Activated naive CD4-positive, alpha-beta T cell treated with anti-CD3 and anti-CD28 coated beads, Interleukin-2, amount 50 U/mL, for 72 hours (primary cell): ENCODE measurements at regions not wholly inside any gene's neighbourhood (a gene's known extent, or its start where the extent isn't known, plus 50 kb on each side); places are given as distances from the start of the nearest gene placed in this dataset.
"Not testable (repeated sequence)": the region's sequence is repeated elsewhere in the genome, so short reads cannot be mapped to it uniquely, and the experiment has no call there.

ENCODE experiments used
- ATAC-seq, 2 donors: fragments of 150-1000 bp; cut with Tn5 transposase; 2 replicates each; pipeline ENCODE4 v1.10.0; 2021; ENCODE audit warnings: mild to moderate bottlenecking in 2 of 2, moderate library complexity in 2 of 2
- DNase-seq, 2 donors: peaks; one replicate each; pipeline ENCODE4 v3.0.0; 2021 to 2022; ENCODE audit warnings: low spot score in 2 of 2
- H3K27ac Mint-ChIP-seq, 2 donors: one replicate each; pipeline ENCODE4 v1.8.0; 2022; ENCODE audit warnings: mild to moderate bottlenecking in 2 of 2, mixed read lengths in 2 of 2
- H3K36me3 Mint-ChIP-seq, 2 donors: one replicate each; pipeline ENCODE4 v1.8.0; 2022; ENCODE audit warnings: mixed read lengths in 2 of 2
- H3K9me3 Mint-ChIP-seq, 2 donors: one replicate each; pipeline ENCODE4 v1.8.0; 2022; ENCODE audit warnings: mixed read lengths in 2 of 2

DNA sequence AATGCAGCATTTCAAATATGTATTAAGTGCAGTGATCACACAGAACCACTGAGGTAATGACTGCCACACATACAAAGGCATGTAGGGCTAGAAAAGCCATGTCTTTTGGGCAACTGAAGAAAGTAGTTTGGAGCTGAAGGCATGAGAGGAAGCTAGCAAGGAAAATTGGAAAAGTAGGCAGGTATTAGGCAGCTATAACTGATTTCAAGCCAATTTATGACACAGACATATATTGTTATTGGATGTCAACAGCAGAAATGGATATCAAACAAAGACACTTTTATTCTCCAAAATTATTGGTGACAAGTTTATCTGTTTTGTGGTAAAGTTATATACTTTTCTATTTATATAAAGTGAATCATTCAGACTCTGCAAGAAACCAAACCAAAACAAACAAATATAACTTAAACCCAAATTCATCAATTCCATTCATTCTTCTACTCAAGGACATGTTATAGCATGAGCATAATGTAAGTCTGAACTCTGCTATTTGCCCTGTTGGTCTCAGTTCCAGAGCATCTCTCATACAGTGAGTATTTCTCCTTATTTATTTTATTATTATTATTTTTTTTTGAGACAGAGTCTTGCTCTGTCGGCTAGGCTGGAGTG lies 307.4 kb upstream of the COL8A1 start:
- no peaks in the 10 kb centered on the region for H3K36me3 Mint-ChIP-seq
- DNase-seq (no peak), ATAC-seq (no peak)
- H3K9me3 Mint-ChIP-seq: peaks cover 0 to 4% of the 10 kb centered on the region in 2 donors
- H3K27ac Mint-ChIP-seq: no peak overlapping the region

DNA sequence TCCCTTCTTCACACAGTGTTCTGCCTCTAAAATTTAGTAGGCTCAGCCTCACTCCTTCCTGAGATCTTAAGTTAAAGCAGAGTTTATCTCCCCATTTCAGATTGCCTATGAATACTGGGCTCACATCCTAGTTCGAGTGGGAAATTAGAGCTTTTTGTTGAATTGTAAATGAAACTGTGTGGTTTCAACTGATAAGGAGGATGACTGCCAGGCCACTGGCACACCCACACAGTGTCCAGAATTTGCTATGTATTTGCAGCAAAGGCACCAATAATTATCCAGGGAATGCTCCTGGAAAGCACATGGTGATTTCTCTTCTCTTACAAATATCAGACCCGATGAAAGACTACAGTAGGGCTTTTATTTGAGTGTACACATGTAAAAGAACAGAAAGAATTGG lies 308.1 kb upstream of the COL8A1 start:
- ATAC-seq (no peak), DNase-seq (no peak)
- H3K27ac Mint-ChIP-seq: no peak overlapping the region
- no peaks in the 10 kb centered on the region for H3K36me3 Mint-ChIP-seq
- H3K9me3 Mint-ChIP-seq: peaks cover 3 to 4% of the 10 kb centered on the region in 2 donors

DNA sequence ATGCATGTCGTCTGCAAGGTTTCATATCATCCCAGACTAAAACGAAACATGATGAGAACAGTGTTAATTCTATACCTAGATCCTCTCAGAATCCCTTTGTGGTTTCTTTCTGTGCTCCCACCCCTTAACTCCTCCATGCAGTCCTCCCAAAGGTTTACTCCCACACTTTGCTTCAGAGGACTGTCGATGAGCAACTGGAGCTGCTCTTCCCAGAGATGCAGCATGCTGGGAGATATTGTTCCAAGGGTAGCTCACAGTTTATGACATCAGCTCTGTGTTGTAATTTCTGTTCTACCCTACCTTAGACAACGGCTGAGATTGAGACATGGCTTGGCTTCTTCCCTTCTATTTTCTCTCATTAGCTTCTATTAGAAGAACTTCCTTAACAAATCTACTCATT lies 313.0 kb upstream of the COL8A1 start:
- ATAC-seq (no peak), DNase-seq (no peak)
- no peaks in the 10 kb centered on the region for H3K36me3 Mint-ChIP-seq
- H3K27ac Mint-ChIP-seq: no peak overlapping the region
- H3K9me3 Mint-ChIP-seq: peaks cover 0 to 4% of the 10 kb centered on the region in 2 donors

DNA sequence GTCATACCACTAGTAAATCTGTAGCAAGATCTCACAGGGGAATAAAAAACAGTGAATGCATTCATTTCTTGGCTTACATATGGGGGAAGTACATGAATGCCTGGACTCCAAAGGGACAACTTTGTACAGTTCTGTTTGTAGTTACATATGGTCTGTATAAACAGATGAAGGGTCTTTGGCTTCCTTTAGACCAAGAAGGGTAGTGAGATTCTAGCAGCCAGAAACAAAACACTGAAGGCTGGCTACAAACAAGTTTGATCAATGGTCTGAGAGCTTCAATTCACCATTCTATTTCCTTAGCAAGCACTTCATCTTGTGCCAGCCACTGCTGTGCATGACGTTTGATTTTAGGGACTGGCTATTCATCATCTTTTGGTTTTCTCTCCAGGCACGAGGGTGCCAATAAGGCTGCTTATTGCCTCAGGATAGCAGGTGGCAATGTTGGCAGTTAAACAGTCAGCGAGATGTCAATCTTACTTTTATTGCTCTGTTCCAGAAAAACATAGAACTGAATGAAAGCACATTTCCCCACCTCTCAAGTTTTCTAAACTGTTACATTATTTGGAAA lies 313.7 kb upstream of the COL8A1 start:
- ATAC-seq (no peak), DNase-seq (no peak)
- H3K27ac Mint-ChIP-seq: no peak overlapping the region
- H3K36me3 Mint-ChIP-seq: no peaks in the 10 kb centered on the region
- H3K9me3 Mint-ChIP-seq: peaks cover 0 to 4% of the 10 kb centered on the region in 2 donors

DNA sequence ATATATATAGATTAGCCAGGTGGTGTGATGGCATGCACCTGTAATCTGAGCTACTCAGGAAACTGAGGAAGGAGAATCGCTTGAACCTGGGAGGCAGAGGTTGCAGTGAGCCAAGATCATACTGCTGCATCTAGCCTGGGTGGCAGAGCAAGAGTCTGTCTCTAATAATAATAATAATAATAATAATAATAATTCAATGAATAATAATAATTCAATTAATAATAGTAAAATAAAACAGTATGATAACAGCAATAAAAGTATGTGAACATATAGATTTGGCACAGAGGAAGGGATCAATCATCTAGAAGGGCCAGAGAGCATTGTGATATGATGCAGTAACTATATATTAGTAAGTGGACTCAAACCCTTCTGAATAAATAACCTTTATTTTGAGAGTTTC lies 314.5 kb upstream of the COL8A1 start:
- no peak overlapping the region for H3K27ac Mint-ChIP-seq
- no peak for ATAC-seq

DNA sequence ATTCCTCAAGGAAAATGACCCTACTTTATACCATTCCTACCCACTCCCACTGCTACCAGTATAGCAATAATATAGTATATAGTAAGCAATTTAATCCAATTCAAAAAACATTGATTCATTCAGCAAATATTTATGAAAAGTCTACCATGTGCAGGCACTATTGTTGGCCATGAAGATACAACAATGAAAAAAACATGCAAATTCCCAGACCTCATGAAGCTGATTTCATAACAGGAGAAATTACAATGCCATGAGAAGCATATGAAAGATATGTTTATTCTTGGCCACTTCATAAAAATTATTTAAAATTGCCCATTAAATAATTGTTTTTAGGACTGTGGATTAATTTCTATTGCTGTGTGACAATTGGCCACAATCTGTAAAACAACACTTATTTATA lies 315.8 kb upstream of the COL8A1 start:
- Mint-ChIP-seq H3K36me3 (no peaks in the 10 kb centered on the region), H3K9me3 (peaks cover 0 to 4% of the 10 kb centered on the region in 2 donors), H3K27ac (no peak overlapping the region)
- ATAC-seq: no peak
- DNase-seq: no peak

More for the DNA sequence above, 314.5 kb upstream of the COL8A1 start:
- peaks cover 0 to 4% of the 10 kb centered on the region in 2 donors for H3K9me3 Mint-ChIP-seq
- no peaks in the 10 kb centered on the region for H3K36me3 Mint-ChIP-seq
- no peak for DNase-seq

DNA sequence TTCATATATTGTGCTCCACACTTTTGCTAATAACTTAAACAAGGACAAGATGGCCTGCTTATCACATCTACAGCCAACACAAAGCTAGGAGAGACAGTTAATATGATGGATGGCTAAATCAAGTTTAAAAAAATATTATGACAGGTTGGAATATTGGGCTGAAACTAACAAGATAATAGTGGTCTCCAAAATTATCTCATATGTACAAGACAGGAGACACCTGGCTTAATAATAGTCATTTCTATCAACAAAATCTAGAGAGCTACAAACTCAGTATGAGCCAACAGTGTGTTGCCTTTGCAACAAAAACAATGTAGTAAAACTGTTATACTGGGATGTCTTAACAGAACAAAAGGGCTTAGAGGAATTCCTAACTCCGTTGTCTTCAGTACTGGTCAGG lies 317.1 kb upstream of the COL8A1 start:
- DNase-seq (no peak), ATAC-seq (no peak)
- H3K27ac Mint-ChIP-seq: no peak overlapping the region
- H3K36me3 Mint-ChIP-seq: no peaks in the 10 kb centered on the region
- H3K9me3 Mint-ChIP-seq: peaks cover 0 to 4% of the 10 kb centered on the region in 2 donors

DNA sequence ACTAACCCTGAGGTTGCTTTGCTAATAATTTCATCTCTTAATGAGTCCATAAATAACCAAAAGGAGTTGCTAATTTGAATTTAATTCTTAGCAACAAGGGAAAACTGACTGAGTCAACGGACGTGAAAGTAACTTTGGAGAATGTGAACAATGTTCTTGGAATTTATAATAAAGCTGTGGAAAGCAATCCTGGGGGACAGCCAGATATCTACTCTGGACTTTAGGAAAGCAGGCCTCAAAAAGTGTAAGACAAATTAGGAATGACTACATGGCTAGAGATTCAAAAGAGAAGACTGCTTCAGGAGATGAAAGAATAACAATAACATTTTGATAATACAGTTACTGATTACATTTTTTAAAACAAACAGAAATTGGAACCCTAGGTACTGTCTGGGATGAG lies 318.4 kb upstream of the COL8A1 start:
- H3K36me3 Mint-ChIP-seq: no peaks in the 10 kb centered on the region
- DNase-seq: no peak
- H3K9me3 Mint-ChIP-seq: peaks cover 0 to 4% of the 10 kb centered on the region in 2 donors
- no peak for ATAC-seq
- no peak overlapping the region for H3K27ac Mint-ChIP-seq

DNA sequence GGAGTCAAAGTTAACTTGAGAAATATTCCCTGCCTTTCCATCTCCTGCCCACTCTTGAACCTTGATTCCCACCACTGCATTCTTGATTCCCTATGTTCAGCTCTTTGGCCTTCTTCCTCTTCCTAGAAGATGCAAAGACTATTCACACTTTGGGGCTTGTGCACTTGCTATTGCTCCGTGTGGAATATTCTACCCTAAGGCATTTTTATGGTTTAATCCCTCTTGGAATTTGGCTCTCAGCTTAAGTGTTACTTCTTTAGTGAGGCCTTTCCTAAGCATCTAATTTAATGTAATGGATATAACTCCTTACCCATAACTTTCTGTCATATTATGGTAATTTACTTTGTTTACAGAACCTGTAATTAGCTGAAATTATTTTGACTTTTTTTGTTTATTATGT lies 318.9 kb upstream of the COL8A1 start:
- Mint-ChIP-seq H3K9me3 (peaks cover 0 to 4% of the 10 kb centered on the region in 2 donors), H3K27ac (no peak overlapping the region), H3K36me3 (no peaks in the 10 kb centered on the region)
- no peak for DNase-seq
- ATAC-seq: no peak

DNA sequence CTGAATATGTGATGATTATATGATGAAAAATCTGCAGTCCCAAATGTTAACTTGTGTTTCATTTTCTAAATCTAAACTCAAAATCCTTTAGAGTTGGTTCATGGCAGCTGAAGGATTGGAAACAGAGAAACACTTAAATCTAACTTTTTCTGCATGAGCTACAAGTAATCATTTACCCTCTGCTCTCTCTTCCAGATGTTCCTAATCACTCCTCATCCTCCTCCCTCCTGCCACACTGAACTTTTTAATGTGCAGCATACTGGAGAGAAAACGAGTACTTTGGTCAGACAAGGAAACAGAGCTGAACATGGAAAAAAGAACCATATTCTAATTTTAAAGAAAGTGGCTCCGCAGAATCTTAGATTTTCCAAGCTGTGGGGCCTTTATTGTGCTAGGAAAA lies 321.2 kb upstream of the COL8A1 start:
- DNase-seq (no peak), ATAC-seq (no peak)
- Mint-ChIP-seq H3K36me3 (no peaks in the 10 kb centered on the region), H3K9me3 (peaks cover under 1 to 4% of the 10 kb centered on the region in 2 donors), H3K27ac (no peak overlapping the region)

DNA sequence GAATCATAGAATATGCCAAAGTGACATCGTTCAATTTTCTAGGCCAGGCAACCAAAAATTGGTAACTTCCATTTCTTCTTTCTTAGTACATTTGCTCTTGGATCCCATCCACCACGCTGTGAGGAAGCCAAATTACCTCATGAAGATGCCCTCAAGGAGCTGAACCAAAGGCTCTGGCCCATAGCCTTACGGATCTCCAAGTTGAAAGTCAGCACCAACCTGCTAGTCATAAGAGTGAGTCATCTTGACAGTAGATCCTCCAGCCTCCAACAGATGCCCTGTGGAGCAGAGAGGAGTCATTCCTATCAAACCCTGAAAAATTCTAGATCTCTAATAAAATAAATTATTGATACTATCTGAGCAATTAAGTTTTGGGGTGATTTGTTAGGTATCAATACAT lies 322.5 kb upstream of the COL8A1 start:
- peaks cover 4 to 7% of the 10 kb centered on the region in 2 donors for H3K9me3 Mint-ChIP-seq
- H3K27ac Mint-ChIP-seq: no peak overlapping the region
- no peak for DNase-seq
- no peaks in the 10 kb centered on the region for H3K36me3 Mint-ChIP-seq
- ATAC-seq: no peak

DNA sequence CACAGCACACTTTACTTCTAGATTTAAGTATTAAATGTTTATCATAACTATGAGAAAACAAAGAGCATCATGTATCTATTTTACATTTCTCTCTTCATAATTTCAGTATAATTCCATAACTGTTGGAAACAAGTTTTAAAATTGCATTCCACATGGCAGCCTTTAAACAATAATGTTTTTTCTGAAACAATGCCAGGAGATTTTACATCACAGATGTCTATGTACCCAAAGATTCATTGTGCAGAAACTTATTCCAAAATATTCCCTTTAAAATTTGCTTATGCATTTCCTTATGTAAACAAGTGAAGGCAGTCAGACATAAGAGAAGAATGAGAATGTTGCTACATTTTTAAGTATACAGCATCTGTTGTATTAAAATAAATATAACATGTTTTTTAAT lies 324.9 kb upstream of the COL8A1 start:
- Mint-ChIP-seq H3K36me3 (peaks cover 0 to 13% of the 10 kb centered on the region in 2 donors), H3K9me3 (peaks cover 13 to 24% of the 10 kb centered on the region in 2 donors), H3K27ac (no peak overlapping the region)
- ATAC-seq: no peak
- DNase-seq: no peak

DNA sequence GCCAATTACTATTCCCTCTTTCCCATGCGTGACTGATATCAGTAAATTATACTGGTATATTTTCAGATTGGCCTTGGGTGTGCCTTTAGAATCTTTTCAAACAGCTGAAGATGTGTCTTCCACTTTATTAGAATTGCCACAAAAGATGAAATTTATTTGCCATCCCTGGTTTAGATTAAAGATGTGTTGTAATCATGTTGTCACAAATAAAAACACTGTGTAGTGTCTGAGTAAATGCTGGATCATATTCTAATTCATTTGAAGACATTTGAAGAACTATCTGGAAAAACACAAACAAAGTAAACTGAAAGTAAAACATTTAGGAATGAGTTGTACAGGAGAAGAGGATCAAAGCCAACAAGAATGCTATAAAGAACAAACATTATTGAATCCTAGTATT lies 339.7 kb upstream of the COL8A1 start:
- Mint-ChIP-seq H3K36me3 (no peaks in the 10 kb centered on the region), H3K9me3 (peaks cover 4 to 11% of the 10 kb centered on the region in 2 donors), H3K27ac (no peak overlapping the region)
- DNase-seq (no peak), ATAC-seq (no peak)

DNA sequence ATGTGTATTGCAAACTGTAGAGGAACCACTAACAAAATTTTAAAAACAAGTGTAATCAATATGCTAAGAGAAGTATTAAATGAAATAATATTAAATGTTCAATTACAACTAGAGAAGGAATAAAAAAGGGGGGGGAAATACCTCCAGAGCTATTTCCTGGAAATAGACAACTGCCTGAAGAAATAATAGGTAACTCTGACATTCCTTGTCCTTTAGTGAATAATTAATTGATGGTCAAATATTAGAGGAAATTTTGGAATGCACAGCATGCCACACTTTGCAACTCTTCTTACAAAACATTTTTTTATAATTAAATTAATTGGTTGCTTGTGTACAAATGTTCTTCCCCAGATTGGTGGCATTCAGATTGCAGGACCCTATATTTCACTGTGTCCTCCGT lies 342.6 kb upstream of the COL8A1 start:
- Mint-ChIP-seq H3K9me3 (no peaks in the 10 kb centered on the region), H3K36me3 (no peaks in the 10 kb centered on the region), H3K27ac (no peak overlapping the region)
- no peak for DNase-seq
- no peak for ATAC-seq

DNA sequence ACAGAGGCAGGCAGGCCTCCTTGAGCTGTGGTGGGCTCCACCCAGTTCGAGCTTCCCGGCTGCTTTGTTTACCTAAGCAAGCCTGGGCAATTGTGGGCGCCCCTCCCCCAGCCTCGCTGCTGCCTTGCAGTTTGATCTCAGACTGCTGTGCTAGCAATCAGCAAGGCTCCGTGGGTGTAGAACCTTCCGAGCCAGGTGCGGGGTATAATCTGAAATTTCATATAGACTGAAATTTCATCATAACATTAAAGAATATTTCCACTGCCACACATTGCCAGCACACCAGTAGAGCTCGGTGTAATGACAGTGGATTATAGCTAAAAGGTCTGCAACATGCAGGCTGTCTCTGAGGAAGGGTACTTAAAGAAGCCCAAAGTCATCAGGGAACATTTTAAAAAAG lies 344.3 kb upstream of the COL8A1 start:
- not testable (repeated sequence) for DNase-seq, ATAC-seq, H3K9me3 Mint-ChIP-seq, H3K36me3 Mint-ChIP-seq, H3K27ac Mint-ChIP-seq

DNA sequence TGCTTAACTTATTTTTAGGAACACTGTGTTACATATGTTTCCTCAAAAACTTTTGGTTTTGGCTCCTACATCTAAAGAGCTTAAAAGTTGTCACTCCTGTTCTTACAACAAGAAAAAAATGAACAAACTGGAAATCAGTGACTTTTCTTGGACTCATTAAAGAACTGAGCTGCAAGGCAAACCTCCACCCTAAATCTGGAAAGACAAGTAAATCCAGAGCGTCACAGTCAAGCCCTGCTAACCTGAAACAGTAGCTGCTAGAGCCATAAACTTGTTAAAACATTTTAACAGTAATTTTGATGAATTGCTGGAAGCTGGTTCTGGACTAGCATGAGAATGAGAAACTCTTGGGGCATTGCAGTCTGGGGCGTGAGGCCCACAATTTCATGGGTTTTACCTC lies 350.5 kb upstream of the COL8A1 start:
- Mint-ChIP-seq H3K36me3 (no peaks in the 10 kb centered on the region), H3K9me3 (peaks cover 4% of the 10 kb centered on the region in 2 donors), H3K27ac (no peak overlapping the region)
- no peak for ATAC-seq
- no peak for DNase-seq

DNA sequence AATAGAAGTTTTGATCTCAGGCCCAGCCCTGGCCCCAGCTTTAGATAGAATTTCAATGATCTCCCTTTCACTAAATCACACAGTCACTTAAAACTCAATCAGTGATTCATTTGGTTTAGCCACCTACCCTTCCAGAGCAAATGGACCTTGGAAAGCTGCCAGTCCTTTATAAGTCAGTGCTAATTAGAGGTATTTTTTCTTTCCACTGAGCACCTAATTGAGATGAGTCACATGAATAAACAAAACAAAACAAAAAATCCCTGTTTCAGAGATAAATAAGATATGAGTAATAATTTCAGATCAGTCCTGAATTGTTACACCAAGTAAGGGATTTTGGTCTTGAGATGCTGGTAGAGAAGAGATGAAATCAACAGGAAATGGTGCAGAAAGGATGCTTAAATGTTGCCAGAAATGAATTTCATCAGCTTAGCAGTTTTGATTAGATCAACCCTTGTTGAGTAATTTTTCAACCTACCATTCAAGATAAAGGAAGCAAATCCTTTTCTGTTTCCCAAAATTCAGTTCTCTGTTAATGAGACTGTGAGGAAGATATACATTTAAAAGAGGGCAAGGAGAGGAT lies 352.0 kb upstream of the COL8A1 start:
- Mint-ChIP-seq H3K27ac (no peak overlapping the region), H3K9me3 (peaks cover 4 to 7% of the 10 kb centered on the region in 2 donors), H3K36me3 (no peaks in the 10 kb centered on the region)
- ATAC-seq: no peak
- no peak for DNase-seq
